ENCODE measurements at regions not wholly inside any gene's neighbourhood (a gene's known extent, or its start where the extent isn't known, plus 50 kb on each side); places are given as distances from the start of the nearest gene placed in this dataset.
"Not testable (repeated sequence)": the region's sequence is repeated elsewhere in the genome, so short reads cannot be mapped to it uniquely, and the experiment has no call there.

- DNase-seq (ENCODE audit: low spot score): no peak
These were observed 205.3 kb downstream of the NAP1L3 start for GRCh38 chrX:93468075-93468474.

GRCh38 chrX:93466383-93466782 lies 207.0 kb downstream of the NAP1L3 start:
- DNase-seq (ENCODE audit: low spot score): no peak

- DNase-seq (ENCODE audit: low spot score): no peak
These were observed 212.3 kb downstream of the NAP1L3 start for GRCh38 chrX:93461060-93461459.

- DNase-seq (ENCODE audit: low spot score): no peak
These were observed 218.9 kb downstream of the NAP1L3 start for GRCh38 chrX:93454509-93454908.

- DNase-seq (ENCODE audit: low spot score): not testable (repeated sequence)
These were observed 238.7 kb downstream of the NAP1L3 start for GRCh38 chrX:93434721-93435120.

- no peak for DNase-seq (ENCODE audit: low spot score)
These were observed 244.9 kb downstream of the NAP1L3 start for GRCh38 chrX:93428497-93428896.

- peak; percentile 43 for DNase-seq (ENCODE audit: low spot score)
These were observed 250.7 kb downstream of the NAP1L3 start for GRCh38 chrX:93422693-93423092.

- no peak for DNase-seq (ENCODE audit: low spot score)
These were observed 252.8 kb downstream of the NAP1L3 start for GRCh38 chrX:93420525-93421082.

- no peak for DNase-seq (ENCODE audit: low spot score)
These were observed 253.3 kb downstream of the NAP1L3 start for GRCh38 chrX:93420090-93420489.

- DNase-seq (ENCODE audit: low spot score): no peak
These were observed 253.7 kb downstream of the NAP1L3 start for GRCh38 chrX:93419642-93420041.

- no peak for DNase-seq (ENCODE audit: low spot score)
These were observed 269.3 kb downstream of the NAP1L3 start for GRCh38 chrX:93404121-93404520.

- no peak for DNase-seq (ENCODE audit: low spot score)
These were observed 318.7 kb downstream of the NAP1L3 start for GRCh38 chrX:93354651-93355050.

GRCh38 chrX:93346309-93346708 lies 327.1 kb downstream of the NAP1L3 start:
- no peak for DNase-seq (ENCODE audit: low spot score)

GRCh38 chrX:93344287-93344686 lies 329.1 kb downstream of the NAP1L3 start:
- DNase-seq (ENCODE audit: low spot score): not testable (repeated sequence)

GRCh38 chrX:93332329-93332728 lies 341.0 kb downstream of the NAP1L3 start:
- DNase-seq (ENCODE audit: low spot score): no peak

- no peak for DNase-seq (ENCODE audit: low spot score)
These were observed 351.3 kb downstream of the NAP1L3 start for GRCh38 chrX:93322110-93322509.

GRCh38 chrX:93319609-93320008 lies 353.8 kb downstream of the NAP1L3 start:
- no peak for DNase-seq (ENCODE audit: low spot score)
